Liver (tissue), 8 donors: ENCODE measurements at regions not wholly inside any gene's neighbourhood (a gene's known extent, or its start where the extent isn't known, plus 50 kb on each side); places are given as distances from the start of the nearest gene placed in this dataset.

Source experiments
- DNase-seq: peaks from one replicate; pipeline ENCODE4 v3.0.0-alpha.2; 2017; ENCODE audit warnings: low spot score
- H3K27ac ChIP-seq, 2 donors: one replicate each; pipeline ENCODE4 v1.7.0; 2013; ENCODE audit warnings: inconsistent platforms in 2 of 2, low read length in 2 of 2, control low read depth in 1 of 2, low read depth in 1 of 2, mild to moderate bottlenecking in 1 of 2
- H3K27me3 ChIP-seq, 4 donors: one replicate each; pipeline versions ENCODE4 v1.6.1 to v1.7.0; 2013; ENCODE audit warnings: low read length in 3 of 4, inconsistent platforms in 1 of 4, mild to moderate bottlenecking in 1 of 4, moderate library complexity in 1 of 4; ENCODE audit not compliant: control insufficient read depth in 4 of 4, insufficient read depth in 4 of 4
- H3K36me3 ChIP-seq, 4 donors: one replicate each; pipeline versions ENCODE4 v1.6.1 to v1.7.0; 2013; ENCODE audit warnings: low read length in 3 of 4, mild to moderate bottlenecking in 3 of 4, low read depth in 1 of 4, moderate library complexity in 1 of 4; ENCODE audit not compliant: control insufficient read depth in 4 of 4, insufficient read depth in 3 of 4
- H3K4me1 ChIP-seq, 4 donors: one replicate each; pipeline versions ENCODE4 v1.6.1 to v1.7.0; 2013; ENCODE audit warnings: low read length in 3 of 4, mild to moderate bottlenecking in 3 of 4, moderate library complexity in 1 of 4; ENCODE audit not compliant: control insufficient read depth in 4 of 4, insufficient read depth in 4 of 4
- H3K4me3 ChIP-seq, 3 donors: one replicate each; pipeline versions ENCODE4 v1.6.1 to v1.7.0; 2013; ENCODE audit warnings: low read length in 3 of 3, control low read depth in 1 of 3, low read depth in 1 of 3, mild to moderate bottlenecking in 1 of 3
- H3K9ac ChIP-seq, 2 donors: one replicate each; pipeline ENCODE4 v1.7.0; 2013; ENCODE audit warnings: low read length in 2 of 2, mild to moderate bottlenecking in 2 of 2, moderate library complexity in 2 of 2, control low read depth in 1 of 2, low read depth in 1 of 2
- H3K9me3 ChIP-seq, 4 donors: one replicate each; pipeline versions ENCODE4 v1.6.1 to v1.7.0; 2013; ENCODE audit warnings: low read length in 3 of 4; ENCODE audit not compliant: control insufficient read depth in 4 of 4
- CTCF ChIP-seq: fragments of 150-350 bp; IDR thresholded peaks from 2 replicates; pipeline ENCODE4 v1.5.1; 2017; ENCODE audit warnings: improper control_type of control experiment, low read depth, low read length; ENCODE audit not compliant: missing input control
- EGR1 ChIP-seq, 2 donors: IDR thresholded peaks; 2 replicates each; pipeline ENCODE4 v1.6.1; 2016 to 2018; ENCODE audit warnings: antibody characterized with exemption in 2 of 2, low read depth in 2 of 2
- HNF4A ChIP-seq, 2 donors: conservative IDR thresholded peaks; 2 replicates each; pipeline ENCODE4 v1.6.1; 2016; ENCODE audit warnings: antibody characterized with exemption in 2 of 2, mild to moderate bottlenecking in 2 of 2
- NR2F2 ChIP-seq: IDR thresholded peaks from 2 replicates; pipeline ENCODE4 v1.6.1; 2016; ENCODE audit warnings: antibody characterized with exemption
- RAD21 ChIP-seq, 2 donors: IDR thresholded peaks; 2 replicates each; pipeline ENCODE4 v1.6.1; 2016; ENCODE audit warnings: antibody characterized with exemption in 2 of 2, mild to moderate bottlenecking in 2 of 2
- REST ChIP-seq: IDR thresholded peaks from 2 replicates; pipeline ENCODE4 v1.6.1; 2016; ENCODE audit warnings: antibody characterized with exemption, mild to moderate bottlenecking
- RXRA ChIP-seq, 2 donors: IDR thresholded peaks; 2 replicates each; pipeline ENCODE4 v1.6.1; 2017 to 2018; ENCODE audit warnings: antibody characterized with exemption in 2 of 2, mild to moderate bottlenecking in 1 of 2
- WGBS: extraction: QIAGEN DNeasy Blood & Tissue Kit; methylation state at CpG from one replicate; pipeline ENCODE4 v1.1.7; 2013; 5-methylcytosine and 5-hydroxymethylcytosine counted together
- TF ChIP-seq, protein P1 (sequence below): IDR thresholded peaks from 2 replicates; pipeline ENCODE4 v1.6.1; 2016; ENCODE audit warnings: antibody characterized with exemption
- donor health status: healthy.
- donor health status: healthy.
- donor health status: healthy.
- donor health status: healthy.
- donor health status: healthy.

GRCh38 chr2:204177251-204177976 is 240.9 kb downstream of the ICOS start:
- WGBS = 78% methylated on average over 4 of the region's 4 CpGs
- H3K9ac ChIP-seq = no peak overlapping the region
- peaks cover 0 to 3% (median 1%) of the 10 kb centered on the region in 4 donors for H3K4me1 ChIP-seq
- no peak overlapping the region for H3K4me3 ChIP-seq
- H3K27me3 ChIP-seq = no peaks in the 10 kb centered on the region
- no peaks in the 10 kb centered on the region for H3K36me3 ChIP-seq
- no peak for DNase-seq
- TF ChIP-seq NR2F2 (no peak), REST (no peak), EGR1 (IDR thresholded peaks at IDR 0.05; ENCODE audit: low read depth in 2 of 2) (no peak), HNF4A (conservative IDR thresholded peaks at IDR 0.05) (no peak), RXRA (IDR thresholded peaks at IDR 0.05) (no peak)
- TF ChIP-seq, protein P1, sequence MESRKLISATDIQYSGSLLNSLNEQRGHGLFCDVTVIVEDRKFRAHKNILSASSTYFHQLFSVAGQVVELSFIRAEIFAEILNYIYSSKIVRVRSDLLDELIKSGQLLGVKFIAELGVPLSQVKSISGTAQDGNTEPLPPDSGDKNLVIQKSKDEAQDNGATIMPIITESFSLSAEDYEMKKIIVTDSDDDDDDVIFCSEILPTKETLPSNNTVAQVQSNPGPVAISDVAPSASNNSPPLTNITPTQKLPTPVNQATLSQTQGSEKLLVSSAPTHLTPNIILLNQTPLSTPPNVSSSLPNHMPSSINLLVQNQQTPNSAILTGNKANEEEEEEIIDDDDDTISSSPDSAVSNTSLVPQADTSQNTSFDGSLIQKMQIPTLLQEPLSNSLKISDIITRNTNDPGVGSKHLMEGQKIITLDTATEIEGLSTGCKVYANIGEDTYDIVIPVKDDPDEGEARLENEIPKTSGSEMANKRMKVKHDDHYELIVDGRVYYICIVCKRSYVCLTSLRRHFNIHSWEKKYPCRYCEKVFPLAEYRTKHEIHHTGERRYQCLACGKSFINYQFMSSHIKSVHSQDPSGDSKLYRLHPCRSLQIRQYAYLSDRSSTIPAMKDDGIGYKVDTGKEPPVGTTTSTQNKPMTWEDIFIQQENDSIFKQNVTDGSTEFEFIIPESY = no peak
- no peaks in the 10 kb centered on the region for H3K9me3 ChIP-seq
- H3K27ac ChIP-seq = no peak overlapping the region

- Histone ChIP-seq H3K27me3 (no peaks in the 10 kb centered on the region), H3K36me3 (no peaks in the 10 kb centered on the region), H3K9ac (no peak overlapping the region), H3K4me1 (peaks cover 0 to 3% (median 1%) of the 10 kb centered on the region in 4 donors), H3K27ac (no peak overlapping the region), H3K9me3 (no peaks in the 10 kb centered on the region), H3K4me3 (no peak overlapping the region)
- TF ChIP-seq CTCF (peak; percentile 45), RAD21 (IDR thresholded peaks at IDR 0.05) (peak; percentile 58 to 74), RXRA (IDR thresholded peaks at IDR 0.05) (no peak)
- 60% methylated on average over 3 of the region's 3 CpGs for WGBS
- peak; percentile 53 for DNase-seq
Observed at GRCh38 chr2:204177977-204178522, 241.5 kb downstream of the ICOS start.
